Omental fat pad (tissue), 3 donors: ENCODE measurements at regions not wholly inside any gene's neighbourhood (a gene's known extent, or its start where the extent isn't known, plus 50 kb on each side); places are given as distances from the start of the nearest gene placed in this dataset.

Source experiments
- ATAC-seq: fragments of 150-250 bp; one replicate; pipeline ENCODE4 v1.9.1; 2016; ENCODE audit warnings: mild to moderate bottlenecking, moderate library complexity; ENCODE audit not compliant: low FRiP score
- DNase-seq: peaks from one replicate; pipeline ENCODE4 v3.0.0-alpha.2; 2019; ENCODE audit warnings: low spot score
- TF ChIP-seq, protein P1 (sequence below), 3 donors: fragments of 450-650 bp; IDR thresholded peaks; one replicate each; pipeline ENCODE4 v1.5.1; 2016 to 2017; ENCODE audit warnings: antibody characterized with exemption in 3 of 3, mild to moderate bottlenecking in 3 of 3, moderate library complexity in 2 of 3

DNA sequence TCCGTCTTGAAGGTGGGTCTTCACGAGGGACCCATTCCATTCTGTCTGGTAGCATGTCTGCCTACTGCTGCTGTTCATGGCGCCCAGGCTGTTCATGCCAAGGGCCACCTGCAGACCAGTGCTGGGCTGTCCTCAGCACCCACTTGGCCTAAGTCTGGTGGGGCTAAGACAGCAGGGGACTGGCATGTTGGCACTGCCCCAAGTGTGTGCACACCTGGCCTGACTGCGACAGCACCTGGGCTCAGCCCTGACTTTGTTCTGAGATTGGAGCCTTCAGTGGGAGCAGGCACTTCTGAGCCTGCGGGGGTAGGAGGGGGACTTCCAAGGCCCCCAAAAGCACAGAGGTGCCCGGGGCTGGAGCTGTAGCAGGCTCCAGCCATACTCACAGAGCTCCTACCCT lies 250.8 kb upstream of the EDNRB start:
- DNase-seq, result no peak
- ATAC-seq, result no peak
- TF ChIP-seq, protein P1, sequence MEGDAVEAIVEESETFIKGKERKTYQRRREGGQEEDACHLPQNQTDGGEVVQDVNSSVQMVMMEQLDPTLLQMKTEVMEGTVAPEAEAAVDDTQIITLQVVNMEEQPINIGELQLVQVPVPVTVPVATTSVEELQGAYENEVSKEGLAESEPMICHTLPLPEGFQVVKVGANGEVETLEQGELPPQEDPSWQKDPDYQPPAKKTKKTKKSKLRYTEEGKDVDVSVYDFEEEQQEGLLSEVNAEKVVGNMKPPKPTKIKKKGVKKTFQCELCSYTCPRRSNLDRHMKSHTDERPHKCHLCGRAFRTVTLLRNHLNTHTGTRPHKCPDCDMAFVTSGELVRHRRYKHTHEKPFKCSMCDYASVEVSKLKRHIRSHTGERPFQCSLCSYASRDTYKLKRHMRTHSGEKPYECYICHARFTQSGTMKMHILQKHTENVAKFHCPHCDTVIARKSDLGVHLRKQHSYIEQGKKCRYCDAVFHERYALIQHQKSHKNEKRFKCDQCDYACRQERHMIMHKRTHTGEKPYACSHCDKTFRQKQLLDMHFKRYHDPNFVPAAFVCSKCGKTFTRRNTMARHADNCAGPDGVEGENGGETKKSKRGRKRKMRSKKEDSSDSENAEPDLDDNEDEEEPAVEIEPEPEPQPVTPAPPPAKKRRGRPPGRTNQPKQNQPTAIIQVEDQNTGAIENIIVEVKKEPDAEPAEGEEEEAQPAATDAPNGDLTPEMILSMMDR (IDR thresholded peaks at IDR 0.05), result no peak

DNA sequence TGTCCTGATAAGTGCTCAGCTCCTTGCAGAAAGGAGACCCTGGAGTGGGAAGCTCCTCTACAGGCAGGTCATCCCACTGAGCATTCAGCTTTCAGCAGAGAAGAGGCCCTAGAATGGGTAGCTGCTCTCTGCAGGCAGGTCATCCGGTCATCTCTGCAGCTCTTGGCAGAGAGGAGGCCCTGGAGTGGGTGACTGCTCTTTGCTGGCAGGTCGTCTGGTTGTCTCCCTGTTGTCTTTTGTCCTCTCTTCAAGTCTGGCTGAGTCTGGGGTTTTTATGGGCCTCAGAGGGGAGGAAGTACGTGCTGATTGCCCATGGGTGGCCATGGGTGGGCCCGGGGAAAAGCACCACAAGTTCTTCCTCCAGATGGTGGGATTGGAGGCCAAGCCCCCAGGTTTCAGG lies 250.3 kb upstream of the EDNRB start:
- no peak for ATAC-seq
- no peak for DNase-seq
- TF ChIP-seq, protein P1 (IDR thresholded peaks at IDR 0.05), result no peak

DNA sequence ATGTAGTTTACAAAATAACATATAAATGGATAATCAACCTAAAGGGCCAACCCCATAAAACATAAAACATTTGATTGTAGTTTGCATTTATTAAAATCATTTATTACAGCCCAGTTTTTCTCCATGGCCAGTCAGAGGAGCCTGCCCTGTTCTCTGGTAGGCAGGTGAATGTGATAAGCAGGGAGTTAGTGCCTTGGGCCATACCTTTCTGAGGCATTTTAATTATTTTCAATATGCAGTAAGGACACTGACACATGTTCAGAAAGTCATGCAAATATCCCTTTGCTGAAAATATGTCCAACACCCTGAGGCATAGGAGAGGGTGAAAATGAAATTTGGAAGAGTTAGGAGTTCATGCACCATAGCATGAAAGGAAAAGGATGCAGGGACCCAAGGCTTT lies 242.6 kb upstream of the EDNRB start:
- no peak for DNase-seq
- no peak for ATAC-seq
- TF ChIP-seq, protein P1 (IDR thresholded peaks at IDR 0.05), result no peak

DNA sequence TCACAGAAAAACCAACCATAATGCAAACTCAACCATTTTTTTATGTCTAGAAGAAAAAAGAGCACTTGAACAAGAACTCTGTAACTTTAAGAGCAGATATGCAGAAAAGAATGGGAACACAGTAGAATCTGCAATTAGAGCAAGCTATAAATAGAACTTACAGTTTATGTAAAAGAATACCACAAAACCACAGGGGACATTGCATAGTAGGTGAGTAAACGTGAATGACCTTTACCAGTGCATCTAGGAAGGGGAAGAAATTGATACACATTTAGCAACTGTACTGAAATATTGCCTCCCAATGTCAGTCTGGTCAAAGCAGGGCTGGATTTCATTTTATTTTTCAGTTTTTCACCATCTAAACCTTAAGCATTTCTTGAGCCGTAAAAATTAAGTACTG lies 242.2 kb upstream of the EDNRB start:
- DNase-seq (no peak), ATAC-seq (no peak)
- TF ChIP-seq, protein P1 (IDR thresholded peaks at IDR 0.05), result no peak

- TF ChIP-seq, protein P1 (IDR thresholded peaks at IDR 0.05), result no peak
These were observed 233.8 kb upstream of the EDNRB start for GRCh38 chr13:78152415-78152814.

DNA sequence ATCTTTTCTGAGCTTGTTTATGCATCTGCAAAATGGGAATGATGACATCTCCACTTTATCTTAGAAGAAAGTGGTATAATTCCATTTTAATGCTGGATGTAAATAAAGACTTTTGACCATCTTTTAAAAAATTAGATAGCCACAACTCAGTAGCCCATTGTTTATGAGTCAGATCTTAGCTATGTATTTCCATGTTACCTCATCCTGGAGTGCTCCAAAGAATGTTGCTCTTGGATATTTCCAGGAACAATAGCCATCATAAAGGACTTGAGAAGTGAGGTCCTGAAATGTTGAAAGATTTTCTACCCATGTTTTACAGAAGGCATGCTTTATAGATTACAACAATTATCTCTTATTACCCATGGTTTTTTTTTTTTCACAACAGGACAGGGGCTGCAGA lies 229.3 kb upstream of the EDNRB start:
- no peak for DNase-seq
- no peak for ATAC-seq
- TF ChIP-seq, protein P1 (IDR thresholded peaks at IDR 0.05), result no peak

More at GRCh38 chr13:78152415-78152814, 233.8 kb upstream of the EDNRB start:
- ATAC-seq, result no peak
- DNase-seq, result no peak

- no peak for DNase-seq
- ATAC-seq, result no peak
- TF ChIP-seq, protein P1 (IDR thresholded peaks at IDR 0.05), result no peak
These were observed 226.6 kb upstream of the EDNRB start for GRCh38 chr13:78145276-78145675.
